ENCODE measurements at regions not wholly inside any gene's neighbourhood (a gene's known extent, or its start where the extent isn't known, plus 50 kb on each side); places are given as distances from the start of the nearest gene placed in this dataset.

DNA sequence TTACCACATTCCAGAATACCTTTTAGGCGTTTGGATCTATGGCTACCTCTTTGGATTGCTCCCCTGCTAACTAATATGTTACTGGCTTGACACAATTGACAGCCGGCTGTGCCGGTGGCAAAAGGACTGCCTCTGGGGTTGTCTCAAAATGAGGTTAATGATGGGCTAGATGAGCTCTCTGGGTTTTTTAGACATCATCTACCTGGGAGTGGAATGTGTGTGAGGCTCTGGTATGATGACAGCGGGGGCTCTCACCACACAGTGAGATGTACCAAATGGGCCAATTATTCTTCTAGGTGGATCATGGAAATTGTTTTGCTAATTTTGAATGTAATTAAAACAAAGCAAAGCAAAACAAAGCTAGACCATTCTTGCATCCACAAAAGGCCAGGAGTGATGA, 391.1 kb upstream of the SPRED2 start:
- TF ChIP-seq, protein P1, sequence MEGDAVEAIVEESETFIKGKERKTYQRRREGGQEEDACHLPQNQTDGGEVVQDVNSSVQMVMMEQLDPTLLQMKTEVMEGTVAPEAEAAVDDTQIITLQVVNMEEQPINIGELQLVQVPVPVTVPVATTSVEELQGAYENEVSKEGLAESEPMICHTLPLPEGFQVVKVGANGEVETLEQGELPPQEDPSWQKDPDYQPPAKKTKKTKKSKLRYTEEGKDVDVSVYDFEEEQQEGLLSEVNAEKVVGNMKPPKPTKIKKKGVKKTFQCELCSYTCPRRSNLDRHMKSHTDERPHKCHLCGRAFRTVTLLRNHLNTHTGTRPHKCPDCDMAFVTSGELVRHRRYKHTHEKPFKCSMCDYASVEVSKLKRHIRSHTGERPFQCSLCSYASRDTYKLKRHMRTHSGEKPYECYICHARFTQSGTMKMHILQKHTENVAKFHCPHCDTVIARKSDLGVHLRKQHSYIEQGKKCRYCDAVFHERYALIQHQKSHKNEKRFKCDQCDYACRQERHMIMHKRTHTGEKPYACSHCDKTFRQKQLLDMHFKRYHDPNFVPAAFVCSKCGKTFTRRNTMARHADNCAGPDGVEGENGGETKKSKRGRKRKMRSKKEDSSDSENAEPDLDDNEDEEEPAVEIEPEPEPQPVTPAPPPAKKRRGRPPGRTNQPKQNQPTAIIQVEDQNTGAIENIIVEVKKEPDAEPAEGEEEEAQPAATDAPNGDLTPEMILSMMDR (conservative IDR thresholded peaks at IDR 0.05): no peak
- TF ChIP-seq ZFX (IDR thresholded peaks at IDR 0.05): no peak

All from C4-2B (cell line).